ENCODE measurements at regions not wholly inside any gene's neighbourhood (a gene's known extent, or its start where the extent isn't known, plus 50 kb on each side); places are given as distances from the start of the nearest gene placed in this dataset.

DNA sequence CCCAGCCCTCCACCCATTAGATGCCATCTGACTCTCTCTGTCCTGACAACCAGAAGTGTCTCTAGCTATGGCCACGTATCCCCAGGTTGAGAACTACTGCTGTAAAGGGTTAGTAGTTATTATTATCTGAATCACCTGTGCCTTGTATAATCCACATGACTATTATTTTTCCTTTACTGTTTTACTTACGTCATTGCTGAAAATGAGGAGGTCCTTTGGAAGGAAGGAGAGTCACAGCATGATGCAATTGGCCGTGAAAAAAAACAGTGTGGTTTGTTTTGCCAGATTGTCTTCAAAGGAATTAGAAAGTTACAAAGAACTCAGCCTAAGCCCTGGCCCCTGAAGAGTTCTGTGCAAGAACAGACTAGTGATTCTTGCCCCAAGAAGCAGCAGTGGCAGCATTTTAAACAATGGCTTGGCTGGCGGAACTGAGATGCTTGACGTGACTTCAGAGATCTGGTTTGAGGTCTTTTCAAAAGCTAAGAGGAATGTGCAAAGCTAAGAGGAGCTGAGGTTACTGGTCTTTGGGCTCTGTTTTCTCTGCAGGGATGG, 413.3 kb upstream of the EEF2KMT start:
- DNase-seq, result no peak
- H3K9me3 ChIP-seq, result no peaks in the 10 kb centered on the region
- TF ChIP-seq POLR2A (IDR thresholded peaks at IDR 0.05), result no peak
- TF ChIP-seq, protein P1, sequence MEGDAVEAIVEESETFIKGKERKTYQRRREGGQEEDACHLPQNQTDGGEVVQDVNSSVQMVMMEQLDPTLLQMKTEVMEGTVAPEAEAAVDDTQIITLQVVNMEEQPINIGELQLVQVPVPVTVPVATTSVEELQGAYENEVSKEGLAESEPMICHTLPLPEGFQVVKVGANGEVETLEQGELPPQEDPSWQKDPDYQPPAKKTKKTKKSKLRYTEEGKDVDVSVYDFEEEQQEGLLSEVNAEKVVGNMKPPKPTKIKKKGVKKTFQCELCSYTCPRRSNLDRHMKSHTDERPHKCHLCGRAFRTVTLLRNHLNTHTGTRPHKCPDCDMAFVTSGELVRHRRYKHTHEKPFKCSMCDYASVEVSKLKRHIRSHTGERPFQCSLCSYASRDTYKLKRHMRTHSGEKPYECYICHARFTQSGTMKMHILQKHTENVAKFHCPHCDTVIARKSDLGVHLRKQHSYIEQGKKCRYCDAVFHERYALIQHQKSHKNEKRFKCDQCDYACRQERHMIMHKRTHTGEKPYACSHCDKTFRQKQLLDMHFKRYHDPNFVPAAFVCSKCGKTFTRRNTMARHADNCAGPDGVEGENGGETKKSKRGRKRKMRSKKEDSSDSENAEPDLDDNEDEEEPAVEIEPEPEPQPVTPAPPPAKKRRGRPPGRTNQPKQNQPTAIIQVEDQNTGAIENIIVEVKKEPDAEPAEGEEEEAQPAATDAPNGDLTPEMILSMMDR (IDR thresholded peaks at IDR 0.05 in 4 of 5, conservative IDR thresholded peaks at IDR 0.05 in 1 of 5), result no peak
- no peak overlapping the region for H3K27ac ChIP-seq
- H3K4me3 ChIP-seq, result no peak overlapping the region
- H3K27me3 ChIP-seq, result no peaks in the 10 kb centered on the region
- intact Hi-C loops (cut with DNase I; ENCODE audit: low total_unique reads), result no loop called here
- ATAC-seq, result no peak
- H3K36me3 ChIP-seq, result no peaks in the 10 kb centered on the region
- in situ Hi-C loops (cut with MboI; ENCODE audit: low sequenced_read_pairs in 4 of 4), result no loop called here
- H3K4me1 ChIP-seq, result no peaks in the 10 kb centered on the region

DNA sequence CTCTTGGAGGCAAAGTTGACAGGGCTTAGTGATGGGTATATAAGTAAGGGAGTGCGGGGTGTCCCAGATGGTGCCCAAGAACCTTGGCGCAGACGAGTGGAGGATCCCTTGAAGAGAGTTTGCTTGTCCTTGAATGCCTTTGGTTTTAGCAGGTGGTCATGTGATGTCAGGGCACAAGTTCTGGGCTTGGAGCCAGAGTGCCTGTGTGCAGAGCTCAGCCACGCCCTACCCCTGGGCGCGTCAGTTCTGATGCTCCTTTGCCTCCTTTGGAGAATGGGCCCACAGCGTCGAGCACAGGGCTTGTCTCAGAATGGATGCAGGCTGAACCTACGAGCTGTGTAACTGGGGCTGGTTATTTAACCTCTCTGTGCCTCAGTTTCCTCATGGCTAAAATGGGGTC, 412.2 kb upstream of the EEF2KMT start:
- intact Hi-C loops (cut with DNase I; ENCODE audit: low total_unique reads), result no loop called here
- ATAC-seq (no peak), DNase-seq (no peak)
- in situ Hi-C loops (cut with MboI; ENCODE audit: low sequenced_read_pairs in 4 of 4), result no loop called here
- Histone ChIP-seq H3K27me3 (no peaks in the 10 kb centered on the region), H3K4me3 (no peak overlapping the region), H3K27ac (no peak overlapping the region), H3K36me3 (no peaks in the 10 kb centered on the region), H3K4me1 (no peaks in the 10 kb centered on the region), H3K9me3 (no peaks in the 10 kb centered on the region)
- TF ChIP-seq, protein P1 (IDR thresholded peaks at IDR 0.05 in 4 of 5, conservative IDR thresholded peaks at IDR 0.05 in 1 of 5), result no peak
- no peak for TF ChIP-seq POLR2A (IDR thresholded peaks at IDR 0.05)

DNA sequence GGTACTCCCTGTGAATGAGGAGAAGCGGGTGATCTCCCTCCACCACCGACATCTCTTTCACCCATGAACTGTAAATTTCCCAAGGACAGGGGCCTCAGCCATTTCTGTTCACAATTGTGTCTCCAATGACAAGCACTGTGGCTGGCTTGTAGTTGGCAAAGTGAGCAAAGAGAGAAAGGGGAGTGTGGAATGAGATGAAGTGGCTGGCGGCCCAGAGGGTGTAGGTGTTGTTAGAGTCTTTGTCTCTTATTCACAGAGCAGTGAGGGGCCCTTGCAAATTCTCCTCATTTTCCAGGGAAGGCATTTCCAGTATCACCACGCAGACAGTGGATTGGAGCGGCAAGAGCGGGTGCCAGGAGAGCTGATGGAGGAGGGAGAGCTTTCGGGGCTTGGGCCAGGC, 411.7 kb upstream of the EEF2KMT start:
- Histone ChIP-seq H3K27ac (no peak overlapping the region), H3K4me3 (no peak overlapping the region), H3K36me3 (no peaks in the 10 kb centered on the region), H3K4me1 (no peaks in the 10 kb centered on the region), H3K9me3 (no peaks in the 10 kb centered on the region), H3K27me3 (no peaks in the 10 kb centered on the region)
- intact Hi-C loops (cut with DNase I; ENCODE audit: low total_unique reads) (no loop called here), in situ Hi-C loops (cut with MboI; ENCODE audit: low sequenced_read_pairs in 4 of 4) (no loop called here)
- ATAC-seq, result no peak
- TF ChIP-seq, protein P1 (IDR thresholded peaks at IDR 0.05 in 4 of 5, conservative IDR thresholded peaks at IDR 0.05 in 1 of 5), result no peak
- no peak for TF ChIP-seq POLR2A (IDR thresholded peaks at IDR 0.05)
- no peak for DNase-seq

DNA sequence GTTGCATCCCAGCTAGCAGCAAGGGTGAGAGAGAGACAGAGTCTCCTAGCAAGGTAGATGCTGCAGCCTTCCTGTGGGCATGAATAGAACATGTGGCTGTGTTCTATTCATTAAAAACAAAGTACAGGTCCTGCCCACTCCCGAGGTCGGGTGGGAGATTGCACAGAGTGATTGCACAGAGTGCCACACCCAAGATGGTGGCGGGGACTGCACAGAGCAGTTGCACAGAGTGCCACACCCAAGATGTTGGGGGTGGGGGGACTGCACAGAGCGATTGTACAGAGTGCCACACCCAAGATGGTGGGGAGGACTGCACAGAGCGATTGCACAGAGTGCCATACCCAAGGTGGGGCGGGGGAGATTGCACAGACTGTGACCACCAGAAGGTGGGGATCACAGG, 410.8 kb upstream of the EEF2KMT start:
- Histone ChIP-seq H3K4me3 (no peak overlapping the region), H3K27me3 (no peaks in the 10 kb centered on the region), H3K36me3 (no peaks in the 10 kb centered on the region), H3K9me3 (no peaks in the 10 kb centered on the region), H3K4me1 (no peaks in the 10 kb centered on the region), H3K27ac (no peak overlapping the region)
- intact Hi-C loops (cut with DNase I; ENCODE audit: low total_unique reads) (no loop called here), in situ Hi-C loops (cut with MboI; ENCODE audit: low sequenced_read_pairs in 4 of 4) (no loop called here)
- no peak for DNase-seq
- TF ChIP-seq, protein P1 (IDR thresholded peaks at IDR 0.05 in 4 of 5, conservative IDR thresholded peaks at IDR 0.05 in 1 of 5), result no peak
- no peak for TF ChIP-seq POLR2A (IDR thresholded peaks at IDR 0.05)
- no peak for ATAC-seq

DNA sequence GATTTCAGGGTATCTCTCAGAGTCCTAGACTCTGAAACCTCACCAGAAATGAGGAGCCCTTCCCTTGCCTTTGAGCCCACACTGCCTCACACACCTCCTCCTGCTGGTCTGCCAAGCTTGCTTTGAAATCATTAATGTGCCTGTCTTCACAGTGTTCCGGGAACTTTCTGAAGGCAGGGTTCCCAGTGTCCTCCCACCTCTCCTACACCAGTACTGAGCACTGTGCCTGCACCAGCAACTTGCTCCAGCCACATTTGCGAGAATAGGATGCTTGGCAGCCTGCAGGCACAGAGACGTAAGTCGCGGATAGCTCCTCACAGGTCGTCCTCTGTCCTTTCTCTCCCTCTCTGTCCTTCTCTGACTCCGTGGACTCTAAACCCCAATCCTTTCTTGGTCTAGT, 408.4 kb upstream of the EEF2KMT start:
- TF ChIP-seq, protein P1 (IDR thresholded peaks at IDR 0.05 in 4 of 5, conservative IDR thresholded peaks at IDR 0.05 in 1 of 5), result no peak
- TF ChIP-seq POLR2A (IDR thresholded peaks at IDR 0.05), result no peak
- ATAC-seq, result no peak
- intact Hi-C loops (cut with DNase I; ENCODE audit: low total_unique reads), result no loop called here
- Histone ChIP-seq H3K27ac (no peak overlapping the region), H3K9me3 (no peaks in the 10 kb centered on the region), H3K4me3 (no peak overlapping the region), H3K36me3 (no peaks in the 10 kb centered on the region), H3K27me3 (no peaks in the 10 kb centered on the region), H3K4me1 (no peaks in the 10 kb centered on the region)
- in situ Hi-C loops (cut with MboI; ENCODE audit: low sequenced_read_pairs in 4 of 4), result no loop called here
- DNase-seq, result no peak
